Smooth muscle cell (in vitro differentiated cells): ENCODE measurements at regions not wholly inside any gene's neighbourhood (a gene's known extent, or its start where the extent isn't known, plus 50 kb on each side); places are given as distances from the start of the nearest gene placed in this dataset.

Source experiments
- DNase-seq: peaks from one replicate; lab custom pipeline; 2025; ENCODE audit not compliant: unreplicated experiment; lab: John Stamatoyannopoulos, UW
- H2AFZ ChIP-seq: fragments of 200-600 bp; sonication (generic); 2 replicates; pipeline ENCODE4 v1.6.0; 2016; ENCODE audit warnings: antibody characterized with exemption, low read depth, mild to moderate bottlenecking
- H3F3A ChIP-seq: fragments of 200-600 bp; sonication (generic); 2 replicates; pipeline ENCODE4 v1.6.0; 2017; ENCODE audit warnings: antibody characterized with exemption, low read depth
- H3K27ac ChIP-seq: fragments of 200-600 bp; sonication (generic); 2 replicates; pipeline ENCODE4 v1.5.1; 2016; ENCODE audit warnings: low read depth, mild to moderate bottlenecking
- H3K27me3 ChIP-seq: fragments of 200-600 bp; sonication (generic); 2 replicates; pipeline ENCODE4 v1.6.1; 2016; ENCODE audit warnings: low read depth, mild to moderate bottlenecking
- H3K36me3 ChIP-seq: fragments of 200-600 bp; sonication (generic); 2 replicates; pipeline ENCODE4 v1.5.1; 2016; ENCODE audit warnings: low read depth
- H3K4me1 ChIP-seq: fragments of 200-600 bp; sonication (generic); 2 replicates; pipeline ENCODE4 v1.5.1; 2016; ENCODE audit warnings: low read depth
- H3K4me2 ChIP-seq: fragments of 200-600 bp; sonication (generic); 2 replicates; pipeline ENCODE4 v1.6.0; 2016; ENCODE audit warnings: mild to moderate bottlenecking
- H3K4me3 ChIP-seq: fragments of 200-600 bp; sonication (generic); 2 replicates; pipeline ENCODE4 v1.5.1; 2016; ENCODE audit warnings: mild to moderate bottlenecking
- H3K79me2 ChIP-seq: fragments of 200-600 bp; sonication (generic); 2 replicates; pipeline ENCODE4 v1.6.0; 2016; ENCODE audit warnings: low read depth, mild to moderate bottlenecking
- H3K9ac ChIP-seq: fragments of 200-600 bp; sonication (generic); 2 replicates; pipeline ENCODE4 v1.6.0; 2016; ENCODE audit warnings: low read depth
- H3K9me3 ChIP-seq: fragments of 200-600 bp; sonication (generic); replicated peaks from 2 replicates; pipeline ENCODE4 v1.5.1; 2016; ENCODE audit warnings: low read depth
- H4K20me1 ChIP-seq: fragments of 200-600 bp; sonication (generic); 2 replicates; pipeline ENCODE4 v1.6.0; 2016; ENCODE audit warnings: low read depth
- CTCF ChIP-seq: fragments of 200-600 bp; sonication (generic); IDR thresholded peaks from 2 replicates; pipeline ENCODE4 v1.5.1; 2017; ENCODE audit warnings: borderline replicate concordance, mild to moderate bottlenecking, antibody characterized with exemption; ENCODE audit not compliant: insufficient read depth, poor library complexity, severe bottlenecking
- WGBS: methylation state at CpG from one replicate; pipeline ENCODE4 v1.1.7; 2016; ENCODE audit warnings: low lambda C conversion rate; 5-methylcytosine and 5-hydroxymethylcytosine counted together

GRCh38 chr4:111943796-111944203, 201.5 kb upstream of the FAM241A start:
- Histone ChIP-seq H3K4me1 (no peaks in the 10 kb centered on the region), H3K36me3 (no peaks in the 10 kb centered on the region), H3K27ac (no peak overlapping the region), H3K9me3 (no peaks in the 10 kb centered on the region), H3F3A (no peaks in the 10 kb centered on the region), H3K9ac (no peak overlapping the region), H4K20me1 (no peaks in the 10 kb centered on the region), H3K79me2 (no peaks in the 10 kb centered on the region), H2AFZ (no peak overlapping the region), H3K4me2 (no peak overlapping the region), H3K4me3 (no peak overlapping the region), H3K27me3 (peaks cover 5% of the 10 kb centered on the region)
- peak; percentile 40 for TF ChIP-seq CTCF
- DNase-seq, result peak; percentile 2
- 48% methylated on average over 7 of the region's 7 CpGs for WGBS

GRCh38 chr4:111945014-111945413, 200.2 kb upstream of the FAM241A start:
- no peak overlapping the region for H3K9ac ChIP-seq
- H3K27me3 ChIP-seq, result no peaks in the 10 kb centered on the region
- no peaks in the 10 kb centered on the region for H3K36me3 ChIP-seq
- WGBS, result 65% methylated on average over 1 of the region's 1 CpG
- H3K79me2 ChIP-seq, result no peaks in the 10 kb centered on the region
- no peaks in the 10 kb centered on the region for H3F3A ChIP-seq
- H3K4me2 ChIP-seq, result no peak overlapping the region
- DNase-seq, result no peak
- H3K27ac ChIP-seq, result no peak overlapping the region
- no peaks in the 10 kb centered on the region for H4K20me1 ChIP-seq
- H3K9me3 ChIP-seq, result no peaks in the 10 kb centered on the region
- H3K4me3 ChIP-seq, result no peak overlapping the region
- no peak overlapping the region for H2AFZ ChIP-seq
- H3K4me1 ChIP-seq, result no peaks in the 10 kb centered on the region
- TF ChIP-seq CTCF, result no peak

- Histone ChIP-seq H4K20me1 (no peaks in the 10 kb centered on the region), H3K9me3 (no peaks in the 10 kb centered on the region), H3K4me1 (no peaks in the 10 kb centered on the region), H2AFZ (no peak overlapping the region), H3K36me3 (no peaks in the 10 kb centered on the region), H3K27me3 (no peaks in the 10 kb centered on the region), H3K9ac (no peak overlapping the region), H3K4me3 (no peak overlapping the region), H3K27ac (no peak overlapping the region), H3K79me2 (no peaks in the 10 kb centered on the region), H3K4me2 (no peak overlapping the region), H3F3A (no peaks in the 10 kb centered on the region)
- no peak for DNase-seq
- 85% methylated on average over 2 of the region's 2 CpGs for WGBS
- no peak for TF ChIP-seq CTCF
Observed at GRCh38 chr4:111946800-111947199, 198.5 kb upstream of the FAM241A start.

- no peak for TF ChIP-seq CTCF
Observed at GRCh38 chr4:111952688-111953087, 192.6 kb upstream of the FAM241A start.

More at GRCh38 chr4:111952688-111953087, 192.6 kb upstream of the FAM241A start:
- H3K27me3 ChIP-seq, result no peaks in the 10 kb centered on the region
- no peak overlapping the region for H3K27ac ChIP-seq
- no peaks in the 10 kb centered on the region for H3K9me3 ChIP-seq
- no peak overlapping the region for H3K4me2 ChIP-seq
- no peaks in the 10 kb centered on the region for H4K20me1 ChIP-seq
- H2AFZ ChIP-seq, result no peak overlapping the region
- no peaks in the 10 kb centered on the region for H3F3A ChIP-seq
- no peaks in the 10 kb centered on the region for H3K79me2 ChIP-seq
- H3K4me3 ChIP-seq, result no peak overlapping the region
- no peaks in the 10 kb centered on the region for H3K36me3 ChIP-seq
- no peaks in the 10 kb centered on the region for H3K4me1 ChIP-seq
- H3K9ac ChIP-seq, result no peak overlapping the region
- no peak for DNase-seq
